Thyroid gland (tissue), 4 donors: ENCODE measurements at regions not wholly inside any gene's neighbourhood (a gene's known extent, or its start where the extent isn't known, plus 50 kb on each side); places are given as distances from the start of the nearest gene placed in this dataset.

Experiments used
- CTCF ChIP-seq, 6 experiments: fragments of 200-600 bp in 3 of 6; fragments of 450-650 bp in 3 of 6; sonication (generic) in 3 of 6; IDR thresholded peaks; one replicate each; pipeline ENCODE4 v1.5.1; 2016 to 2019; ENCODE audit warnings: antibody characterized with exemption in 6 of 6, mild to moderate bottlenecking in 2 of 6, inconsistent platforms in 1 of 6, moderate library complexity in 1 of 6
- POLR2A ChIP-seq, 2 donors: fragments of 450-650 bp; IDR thresholded peaks; one replicate each; pipeline ENCODE4 v1.6.1; 2017; ENCODE audit warnings: antibody characterized with exemption in 2 of 2, mild to moderate bottlenecking in 2 of 2, moderate library complexity in 1 of 2

- TF ChIP-seq CTCF (IDR thresholded peaks at IDR 0.05) (no peak), POLR2A (IDR thresholded peaks at IDR 0.05) (no peak)
These were observed 817.1 kb upstream of the CDH9 start for GRCh38 chr5:27855491-27855890.
